SK-N-SH (cell line): ENCODE measurements at regions not wholly inside any gene's neighbourhood (a gene's known extent, or its start where the extent isn't known, plus 50 kb on each side); places are given as distances from the start of the nearest gene placed in this dataset.

Experiments used
- FOXM1 ChIP-seq: IDR thresholded peaks from 2 replicates; pipeline ENCODE4 v1.4.0; 2012; ENCODE audit warnings: low read depth, mild to moderate bottlenecking
- JUND ChIP-seq: IDR thresholded peaks from 2 replicates; pipeline ENCODE4 v1.4.0; 2012
- RAD21 ChIP-seq: IDR thresholded peaks from 2 replicates; pipeline ENCODE4 v1.6.1; 2012; ENCODE audit warnings: mild to moderate bottlenecking, low read length
- TAF1 ChIP-seq: IDR thresholded peaks from 2 replicates; pipeline ENCODE4 v1.6.1; 2012; ENCODE audit warnings: low read depth, mild to moderate bottlenecking, low read length, moderate library complexity, borderline replicate concordance
- TF ChIP-seq, protein P1 (sequence below): IDR thresholded peaks from 2 replicates; pipeline ENCODE4 v1.6.1; 2012; ENCODE audit warnings: mild to moderate bottlenecking, low read depth, low read length, moderate library complexity
- TF ChIP-seq, protein P2 (sequence below): fragments of 200-600 bp; sonication (generic); IDR thresholded peaks from 2 replicates; pipeline ENCODE4 v1.6.1; 2017; ENCODE audit warnings: antibody characterized with exemption, mild to moderate bottlenecking, moderate library complexity
- TF ChIP-seq, protein P3 (sequence below): IDR thresholded peaks from 2 replicates; pipeline ENCODE4 v1.4.0; 2012; ENCODE audit warnings: low read depth, borderline replicate concordance
- TF ChIP-seq, protein P4 (sequence below): IDR thresholded peaks from 2 replicates; pipeline ENCODE4 v1.4.0; 2012; ENCODE audit warnings: low read depth
- TF ChIP-seq, protein P5 (sequence below): fragments of 150-350 bp; IDR thresholded peaks from 2 replicates; pipeline ENCODE4 v1.6.1; 2016; ENCODE audit warnings: mild to moderate bottlenecking, low read depth, low read length
- TF ChIP-seq, protein P6 (sequence below): fragments of 150-350 bp; IDR thresholded peaks from 2 replicates; pipeline ENCODE4 v1.6.1; 2017; ENCODE audit warnings: antibody characterized with exemption, low read length, low read depth, borderline replicate concordance

DNA sequence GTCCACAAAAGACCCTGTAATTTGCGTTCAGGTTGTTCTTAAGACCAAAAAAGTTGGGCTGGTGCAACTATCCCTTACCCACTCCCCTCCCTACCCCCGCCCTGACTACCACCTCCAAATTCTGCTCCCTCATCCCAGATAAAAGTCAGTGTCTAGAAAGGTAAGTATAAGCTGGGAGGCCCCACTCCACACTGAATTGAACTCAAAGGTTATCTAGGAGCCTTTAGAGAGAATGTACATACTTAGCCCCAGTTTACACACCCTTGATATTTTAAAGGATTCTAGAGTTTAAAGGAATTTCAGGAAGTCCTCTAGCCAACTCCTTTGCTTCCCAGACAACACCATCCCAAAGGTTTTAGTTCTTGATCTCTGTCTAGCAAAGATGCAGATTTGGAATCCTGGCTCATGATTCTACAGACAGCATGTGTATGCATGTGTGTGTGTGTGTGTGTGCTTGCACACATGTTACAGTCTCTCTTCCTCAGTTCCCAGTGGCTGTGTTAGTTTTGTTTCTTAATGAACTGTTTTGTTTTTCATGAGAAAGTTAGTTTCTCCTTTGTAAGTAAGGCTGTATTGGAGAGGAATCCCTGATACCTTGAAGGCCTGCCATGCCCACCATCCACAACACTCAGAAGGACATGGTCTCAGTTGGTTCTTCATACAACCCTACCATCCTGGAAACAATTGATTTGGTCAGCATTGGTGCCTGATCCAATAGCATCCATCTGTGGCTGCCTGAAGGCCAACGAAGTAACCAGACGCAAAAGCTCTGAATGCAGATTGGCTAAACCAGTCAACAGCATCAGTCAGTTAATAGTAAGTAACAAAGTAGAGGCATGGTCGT is 281.3 kb downstream of the SOX9 start:
- TF ChIP-seq, protein P1, sequence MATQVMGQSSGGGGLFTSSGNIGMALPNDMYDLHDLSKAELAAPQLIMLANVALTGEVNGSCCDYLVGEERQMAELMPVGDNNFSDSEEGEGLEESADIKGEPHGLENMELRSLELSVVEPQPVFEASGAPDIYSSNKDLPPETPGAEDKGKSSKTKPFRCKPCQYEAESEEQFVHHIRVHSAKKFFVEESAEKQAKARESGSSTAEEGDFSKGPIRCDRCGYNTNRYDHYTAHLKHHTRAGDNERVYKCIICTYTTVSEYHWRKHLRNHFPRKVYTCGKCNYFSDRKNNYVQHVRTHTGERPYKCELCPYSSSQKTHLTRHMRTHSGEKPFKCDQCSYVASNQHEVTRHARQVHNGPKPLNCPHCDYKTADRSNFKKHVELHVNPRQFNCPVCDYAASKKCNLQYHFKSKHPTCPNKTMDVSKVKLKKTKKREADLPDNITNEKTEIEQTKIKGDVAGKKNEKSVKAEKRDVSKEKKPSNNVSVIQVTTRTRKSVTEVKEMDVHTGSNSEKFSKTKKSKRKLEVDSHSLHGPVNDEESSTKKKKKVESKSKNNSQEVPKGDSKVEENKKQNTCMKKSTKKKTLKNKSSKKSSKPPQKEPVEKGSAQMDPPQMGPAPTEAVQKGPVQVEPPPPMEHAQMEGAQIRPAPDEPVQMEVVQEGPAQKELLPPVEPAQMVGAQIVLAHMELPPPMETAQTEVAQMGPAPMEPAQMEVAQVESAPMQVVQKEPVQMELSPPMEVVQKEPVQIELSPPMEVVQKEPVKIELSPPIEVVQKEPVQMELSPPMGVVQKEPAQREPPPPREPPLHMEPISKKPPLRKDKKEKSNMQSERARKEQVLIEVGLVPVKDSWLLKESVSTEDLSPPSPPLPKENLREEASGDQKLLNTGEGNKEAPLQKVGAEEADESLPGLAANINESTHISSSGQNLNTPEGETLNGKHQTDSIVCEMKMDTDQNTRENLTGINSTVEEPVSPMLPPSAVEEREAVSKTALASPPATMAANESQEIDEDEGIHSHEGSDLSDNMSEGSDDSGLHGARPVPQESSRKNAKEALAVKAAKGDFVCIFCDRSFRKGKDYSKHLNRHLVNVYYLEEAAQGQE = no peak
- TF ChIP-seq, protein P2, sequence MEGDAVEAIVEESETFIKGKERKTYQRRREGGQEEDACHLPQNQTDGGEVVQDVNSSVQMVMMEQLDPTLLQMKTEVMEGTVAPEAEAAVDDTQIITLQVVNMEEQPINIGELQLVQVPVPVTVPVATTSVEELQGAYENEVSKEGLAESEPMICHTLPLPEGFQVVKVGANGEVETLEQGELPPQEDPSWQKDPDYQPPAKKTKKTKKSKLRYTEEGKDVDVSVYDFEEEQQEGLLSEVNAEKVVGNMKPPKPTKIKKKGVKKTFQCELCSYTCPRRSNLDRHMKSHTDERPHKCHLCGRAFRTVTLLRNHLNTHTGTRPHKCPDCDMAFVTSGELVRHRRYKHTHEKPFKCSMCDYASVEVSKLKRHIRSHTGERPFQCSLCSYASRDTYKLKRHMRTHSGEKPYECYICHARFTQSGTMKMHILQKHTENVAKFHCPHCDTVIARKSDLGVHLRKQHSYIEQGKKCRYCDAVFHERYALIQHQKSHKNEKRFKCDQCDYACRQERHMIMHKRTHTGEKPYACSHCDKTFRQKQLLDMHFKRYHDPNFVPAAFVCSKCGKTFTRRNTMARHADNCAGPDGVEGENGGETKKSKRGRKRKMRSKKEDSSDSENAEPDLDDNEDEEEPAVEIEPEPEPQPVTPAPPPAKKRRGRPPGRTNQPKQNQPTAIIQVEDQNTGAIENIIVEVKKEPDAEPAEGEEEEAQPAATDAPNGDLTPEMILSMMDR = no peak
- TF ChIP-seq, protein P3, sequence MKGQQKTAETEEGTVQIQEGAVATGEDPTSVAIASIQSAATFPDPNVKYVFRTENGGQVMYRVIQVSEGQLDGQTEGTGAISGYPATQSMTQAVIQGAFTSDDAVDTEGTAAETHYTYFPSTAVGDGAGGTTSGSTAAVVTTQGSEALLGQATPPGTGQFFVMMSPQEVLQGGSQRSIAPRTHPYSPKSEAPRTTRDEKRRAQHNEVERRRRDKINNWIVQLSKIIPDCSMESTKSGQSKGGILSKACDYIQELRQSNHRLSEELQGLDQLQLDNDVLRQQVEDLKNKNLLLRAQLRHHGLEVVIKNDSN = no peak
- TF ChIP-seq JUND (no peak), RAD21 (no peak), TAF1 (no peak), FOXM1 (no peak)
- TF ChIP-seq, protein P4, sequence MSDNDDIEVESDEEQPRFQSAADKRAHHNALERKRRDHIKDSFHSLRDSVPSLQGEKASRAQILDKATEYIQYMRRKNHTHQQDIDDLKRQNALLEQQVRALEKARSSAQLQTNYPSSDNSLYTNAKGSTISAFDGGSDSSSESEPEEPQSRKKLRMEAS = no peak
- TF ChIP-seq, protein P5, sequence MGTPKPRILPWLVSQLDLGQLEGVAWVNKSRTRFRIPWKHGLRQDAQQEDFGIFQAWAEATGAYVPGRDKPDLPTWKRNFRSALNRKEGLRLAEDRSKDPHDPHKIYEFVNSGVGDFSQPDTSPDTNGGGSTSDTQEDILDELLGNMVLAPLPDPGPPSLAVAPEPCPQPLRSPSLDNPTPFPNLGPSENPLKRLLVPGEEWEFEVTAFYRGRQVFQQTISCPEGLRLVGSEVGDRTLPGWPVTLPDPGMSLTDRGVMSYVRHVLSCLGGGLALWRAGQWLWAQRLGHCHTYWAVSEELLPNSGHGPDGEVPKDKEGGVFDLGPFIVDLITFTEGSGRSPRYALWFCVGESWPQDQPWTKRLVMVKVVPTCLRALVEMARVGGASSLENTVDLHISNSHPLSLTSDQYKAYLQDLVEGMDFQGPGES = no peak
- TF ChIP-seq, protein P6, sequence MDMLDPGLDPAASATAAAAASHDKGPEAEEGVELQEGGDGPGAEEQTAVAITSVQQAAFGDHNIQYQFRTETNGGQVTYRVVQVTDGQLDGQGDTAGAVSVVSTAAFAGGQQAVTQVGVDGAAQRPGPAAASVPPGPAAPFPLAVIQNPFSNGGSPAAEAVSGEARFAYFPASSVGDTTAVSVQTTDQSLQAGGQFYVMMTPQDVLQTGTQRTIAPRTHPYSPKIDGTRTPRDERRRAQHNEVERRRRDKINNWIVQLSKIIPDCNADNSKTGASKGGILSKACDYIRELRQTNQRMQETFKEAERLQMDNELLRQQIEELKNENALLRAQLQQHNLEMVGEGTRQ = no peak
